Tibial nerve (tissue), 3 donors: ENCODE measurements at regions not wholly inside any gene's neighbourhood (a gene's known extent, or its start where the extent isn't known, plus 50 kb on each side); places are given as distances from the start of the nearest gene placed in this dataset.

Source experiments
- POLR2A ChIP-seq, 2 donors: fragments of 450-650 bp; IDR thresholded peaks; one replicate each; pipeline ENCODE4 v1.6.1; 2017; ENCODE audit warnings: antibody characterized with exemption in 2 of 2, mild to moderate bottlenecking in 2 of 2, moderate library complexity in 2 of 2
- TF ChIP-seq, protein P1 (sequence below), 5 experiments: fragments of 200-600 bp in 3 of 5; fragments of 450-650 bp in 2 of 5; sonication (generic) in 3 of 5; IDR thresholded peaks; one replicate each; pipeline ENCODE4 v1.5.1; 2016 to 2019; ENCODE audit warnings: antibody characterized with exemption in 5 of 5, mild to moderate bottlenecking in 3 of 5, moderate library complexity in 2 of 5

DNA sequence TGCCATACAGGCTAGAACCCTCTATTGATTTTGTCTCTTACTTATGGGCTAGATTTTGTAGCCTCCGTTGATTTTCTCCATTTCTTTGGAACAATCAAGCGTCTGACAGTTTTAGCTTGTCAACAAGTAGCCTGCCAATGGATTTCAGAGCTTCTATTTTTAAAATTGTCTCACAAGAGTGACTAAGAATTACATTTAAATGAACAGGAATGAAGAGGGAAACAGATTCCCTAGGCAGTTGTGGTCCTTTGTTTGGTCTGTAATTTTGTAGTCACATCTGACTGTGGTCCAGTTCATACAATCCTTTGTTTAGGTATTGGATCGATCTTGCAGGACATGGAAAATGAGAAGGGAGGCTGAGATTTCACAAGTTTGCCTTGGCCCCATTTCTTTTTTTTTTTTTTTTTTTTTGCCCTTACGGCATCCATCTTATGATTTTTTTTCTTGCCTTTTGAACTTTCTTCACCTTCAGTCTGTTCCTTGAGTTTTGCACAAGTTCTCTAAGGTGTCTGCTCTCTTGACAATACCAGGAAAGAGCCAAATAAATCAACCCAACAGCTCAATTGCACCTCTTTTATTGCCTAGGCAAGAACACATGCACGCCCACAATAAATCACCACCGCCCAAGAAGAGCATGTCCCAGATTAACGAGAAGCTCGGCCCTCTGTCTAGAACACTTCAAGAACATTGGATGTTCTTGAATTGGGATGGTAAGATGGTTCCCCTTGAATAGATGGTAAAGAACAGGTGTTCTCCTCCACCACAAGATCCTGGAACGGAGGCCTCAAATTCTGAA is 86.5 kb upstream of the EGFL6 start:
- no peak for TF ChIP-seq POLR2A (IDR thresholded peaks at IDR 0.05)
- TF ChIP-seq, protein P1, sequence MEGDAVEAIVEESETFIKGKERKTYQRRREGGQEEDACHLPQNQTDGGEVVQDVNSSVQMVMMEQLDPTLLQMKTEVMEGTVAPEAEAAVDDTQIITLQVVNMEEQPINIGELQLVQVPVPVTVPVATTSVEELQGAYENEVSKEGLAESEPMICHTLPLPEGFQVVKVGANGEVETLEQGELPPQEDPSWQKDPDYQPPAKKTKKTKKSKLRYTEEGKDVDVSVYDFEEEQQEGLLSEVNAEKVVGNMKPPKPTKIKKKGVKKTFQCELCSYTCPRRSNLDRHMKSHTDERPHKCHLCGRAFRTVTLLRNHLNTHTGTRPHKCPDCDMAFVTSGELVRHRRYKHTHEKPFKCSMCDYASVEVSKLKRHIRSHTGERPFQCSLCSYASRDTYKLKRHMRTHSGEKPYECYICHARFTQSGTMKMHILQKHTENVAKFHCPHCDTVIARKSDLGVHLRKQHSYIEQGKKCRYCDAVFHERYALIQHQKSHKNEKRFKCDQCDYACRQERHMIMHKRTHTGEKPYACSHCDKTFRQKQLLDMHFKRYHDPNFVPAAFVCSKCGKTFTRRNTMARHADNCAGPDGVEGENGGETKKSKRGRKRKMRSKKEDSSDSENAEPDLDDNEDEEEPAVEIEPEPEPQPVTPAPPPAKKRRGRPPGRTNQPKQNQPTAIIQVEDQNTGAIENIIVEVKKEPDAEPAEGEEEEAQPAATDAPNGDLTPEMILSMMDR (IDR thresholded peaks at IDR 0.05): no peak
